Mucosa of descending colon (tissue), 3 donors: ENCODE measurements at regions not wholly inside any gene's neighbourhood (a gene's known extent, or its start where the extent isn't known, plus 50 kb on each side); places are given as distances from the start of the nearest gene placed in this dataset.

ENCODE experiments used
- ATAC-seq: fragments of 200-7000 bp; cut with Tn5 transposase; one replicate; pipeline ENCODE4 v1.9.1; 2020; ENCODE audit warnings: mild to moderate bottlenecking, moderate library complexity
- DNase-seq, 3 donors: peaks; one replicate each; pipeline ENCODE4 v3.0.0-alpha.2; 2020
- H3K36me3 ChIP-seq: fragments of 200-600 bp; one replicate; pipeline ENCODE4 v1.8.0; 2021; ENCODE audit warnings: low read depth, mild to moderate bottlenecking
- H3K4me1 ChIP-seq: fragments of 200-600 bp; one replicate; pipeline ENCODE4 v1.8.0; 2021; ENCODE audit warnings: low read depth, mild to moderate bottlenecking
- H3K4me3 ChIP-seq: fragments of 200-600 bp; one replicate; pipeline ENCODE4 v1.8.0; 2021; ENCODE audit warnings: mild to moderate bottlenecking
- H3K9me3 ChIP-seq: fragments of 200-600 bp; one replicate; pipeline ENCODE4 v1.8.0; 2021; ENCODE audit warnings: mild to moderate bottlenecking
- CTCF ChIP-seq: fragments of 200-600 bp; IDR thresholded peaks from one replicate; pipeline ENCODE4 v1.8.0; 2022; ENCODE audit warnings: antibody characterized with exemption, mild to moderate bottlenecking
- intact Hi-C, 2 donors: fragments of 100-400 bp; cut with DNase I in 1 of 2; cut with micrococcal nuclease in 1 of 2; formaldehyde crosslinking; loops; one replicate each; pipeline versions ENCODE4 v1.11.0 to v1.11.1; 2022; cut with DNase I, micrococcal nuclease
- donor health status: DM: no; HTN: no; CAD: no; lungs with moderate emphysema.
- donor health status: DM: no; HTN: no; CAD: no.
- donor health status: DM: no; HTN: yes; CAD: no.

DNA sequence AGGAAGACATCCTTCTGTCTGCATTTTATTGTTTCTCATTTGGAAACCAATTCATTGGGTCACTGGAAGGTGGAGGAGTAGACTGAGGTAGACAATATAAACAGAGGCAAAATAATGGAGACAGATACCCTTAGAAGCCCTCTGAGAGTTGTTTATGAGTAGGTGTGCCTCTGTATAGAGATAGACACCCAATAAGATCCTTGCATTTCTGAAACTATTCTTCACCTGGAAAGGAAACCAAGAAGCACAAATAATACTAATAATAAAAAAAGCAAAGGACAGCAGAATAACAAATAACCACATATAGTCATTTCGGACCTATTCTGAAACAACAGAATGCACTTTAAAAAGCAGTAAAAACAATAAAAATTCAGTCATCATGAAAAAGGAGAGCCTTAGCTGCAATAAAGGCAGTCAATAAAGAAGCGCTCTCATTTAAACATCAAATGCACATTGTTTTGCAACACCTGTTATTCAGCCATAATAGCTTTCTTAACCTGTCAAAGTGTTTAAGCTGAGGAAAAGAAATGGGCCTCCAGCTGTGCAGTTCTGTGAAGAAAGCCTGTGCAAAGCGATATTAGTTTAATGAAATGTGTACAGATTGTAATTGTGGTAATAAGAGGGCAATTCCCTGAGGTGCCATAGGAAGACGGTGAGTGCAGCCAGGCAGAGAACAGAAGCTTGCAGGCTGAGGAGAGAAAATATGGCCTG lies 904.2 kb downstream of the STPG2 start:
- TF ChIP-seq CTCF = no peak
- Histone ChIP-seq H3K4me3 (no peak overlapping the region), H3K36me3 (no peaks in the 10 kb centered on the region), H3K9me3 (no peaks in the 10 kb centered on the region), H3K4me1 (no peaks in the 10 kb centered on the region)
- intact Hi-C loops = no loop called here
- no peak for DNase-seq
- no peak for ATAC-seq

GRCh38 chr4:97239667-97239997 lies 903.6 kb downstream of the STPG2 start:
- Histone ChIP-seq H3K36me3 (no peaks in the 10 kb centered on the region), H3K9me3 (no peaks in the 10 kb centered on the region), H3K4me1 (no peaks in the 10 kb centered on the region), H3K4me3 (no peak overlapping the region)
- TF ChIP-seq CTCF = no peak
- ATAC-seq (no peak), DNase-seq (no peak)
- intact Hi-C loops = no loop called here

DNA sequence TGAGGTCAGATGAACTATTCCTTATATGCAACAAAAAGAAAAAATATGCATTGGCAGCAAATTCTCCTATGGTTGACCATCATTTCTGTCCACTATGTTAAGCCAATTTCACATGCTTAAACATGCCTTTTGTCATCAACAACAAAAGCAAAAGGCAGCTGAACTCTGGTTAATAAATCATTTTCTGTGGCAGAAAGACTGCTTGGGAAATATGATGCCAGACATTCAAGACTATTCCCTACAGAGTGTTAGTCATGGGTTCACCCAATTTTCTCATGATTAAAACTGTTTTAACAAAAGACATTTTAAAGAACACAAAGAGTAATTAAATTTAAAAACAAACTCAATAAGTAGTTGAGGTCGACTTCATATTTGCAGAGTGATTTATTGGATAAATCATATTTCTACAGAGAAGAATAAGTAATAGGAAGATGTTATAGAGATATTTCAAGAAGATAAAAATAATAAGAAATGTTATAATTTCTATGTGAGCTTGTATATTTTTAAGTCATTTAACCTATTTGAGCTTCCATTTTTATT lies 890.6 kb downstream of the STPG2 start:
- intact Hi-C loops = no loop called here
- ATAC-seq = no peak

GRCh38 chr4:97262769-97263168 lies 880.5 kb downstream of the STPG2 start:
- no peaks in the 10 kb centered on the region for H3K4me1 ChIP-seq
- intact Hi-C loops = no loop called here
- no peaks in the 10 kb centered on the region for H3K36me3 ChIP-seq
- TF ChIP-seq CTCF = no peak
- DNase-seq = no peak
- no peak for ATAC-seq
- H3K4me3 ChIP-seq = no peak overlapping the region
- no peaks in the 10 kb centered on the region for H3K9me3 ChIP-seq

More for the DNA sequence above, 890.6 kb downstream of the STPG2 start:
- Histone ChIP-seq H3K4me3 (no peak overlapping the region), H3K36me3 (no peaks in the 10 kb centered on the region), H3K9me3 (no peaks in the 10 kb centered on the region), H3K4me1 (no peaks in the 10 kb centered on the region)
- DNase-seq = no peak
- TF ChIP-seq CTCF = no peak

DNA sequence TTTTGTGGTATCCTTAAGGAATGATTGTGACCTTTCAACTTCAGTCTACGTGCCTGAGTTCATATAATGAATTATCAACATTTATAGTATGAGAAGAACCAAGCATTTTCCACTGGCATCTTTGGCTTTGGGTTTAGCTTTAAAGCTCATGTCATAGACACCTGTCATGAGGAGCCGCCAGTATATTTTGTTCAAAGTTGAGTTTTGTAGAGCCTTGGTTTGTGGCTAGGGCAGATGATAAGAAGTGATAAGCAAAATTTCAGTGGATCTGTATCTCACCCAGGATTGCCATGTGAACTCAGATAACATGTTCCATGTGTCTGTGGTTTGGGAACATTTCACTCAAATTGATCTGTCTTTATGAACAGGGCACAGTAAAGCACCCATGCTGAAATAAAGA lies 873.2 kb downstream of the STPG2 start:
- ATAC-seq = no peak
- intact Hi-C loops = no loop called here
- no peak for DNase-seq
- Histone ChIP-seq H3K36me3 (no peaks in the 10 kb centered on the region), H3K4me3 (no peak overlapping the region), H3K9me3 (no peaks in the 10 kb centered on the region), H3K4me1 (no peaks in the 10 kb centered on the region)
- no peak for TF ChIP-seq CTCF
